ENCODE measurements at regions not wholly inside any gene's neighbourhood (a gene's known extent, or its start where the extent isn't known, plus 50 kb on each side); places are given as distances from the start of the nearest gene placed in this dataset.
"Not testable (repeated sequence)": the region's sequence is repeated elsewhere in the genome, so short reads cannot be mapped to it uniquely, and the experiment has no call there.

- DNase-seq (ENCODE audit: low spot score), result no peak
These were observed 666.2 kb downstream of the SLITRK6 start for GRCh38 chr13:85132986-85133385.

- not testable (repeated sequence) for DNase-seq (ENCODE audit: low spot score)
These were observed 675.7 kb downstream of the SLITRK6 start for GRCh38 chr13:85123501-85123900.

GRCh38 chr13:85108356-85108755 is 690.9 kb downstream of the SLITRK6 start:
- no peak for DNase-seq (ENCODE audit: low spot score)

- DNase-seq (ENCODE audit: low spot score), result no peak
These were observed 700.0 kb downstream of the SLITRK6 start for GRCh38 chr13:85099245-85099644.

GRCh38 chr13:85095418-85096272 is 703.6 kb downstream of the SLITRK6 start:
- DNase-seq (ENCODE audit: low spot score), result no peak

GRCh38 chr13:85093808-85094207 is 705.4 kb downstream of the SLITRK6 start:
- no peak for DNase-seq (ENCODE audit: low spot score)

- DNase-seq (ENCODE audit: low spot score), result no peak
These were observed 707.5 kb downstream of the SLITRK6 start for GRCh38 chr13:85091631-85092234.

GRCh38 chr13:85089186-85089585 is 710.0 kb downstream of the SLITRK6 start:
- DNase-seq (ENCODE audit: low spot score), result no peak

GRCh38 chr13:85080691-85081090 is 718.5 kb downstream of the SLITRK6 start:
- DNase-seq (ENCODE audit: low spot score), result no peak

- no peak for DNase-seq (ENCODE audit: low spot score)
These were observed 722.9 kb downstream of the SLITRK6 start for GRCh38 chr13:85076343-85076742.

GRCh38 chr13:85074543-85075313 is 724.5 kb downstream of the SLITRK6 start:
- DNase-seq (ENCODE audit: low spot score), result no peak

GRCh38 chr13:85068231-85068630 is 731.0 kb downstream of the SLITRK6 start:
- no peak for DNase-seq (ENCODE audit: low spot score)

- DNase-seq (ENCODE audit: low spot score), result no peak
These were observed 759.0 kb downstream of the SLITRK6 start for GRCh38 chr13:85040215-85040614.

- no peak for DNase-seq (ENCODE audit: low spot score)
These were observed 767.4 kb downstream of the SLITRK6 start for GRCh38 chr13:85031771-85032170.

- no peak for DNase-seq (ENCODE audit: low spot score)
These were observed 771.2 kb downstream of the SLITRK6 start for GRCh38 chr13:85028035-85028434.

GRCh38 chr13:85019121-85019520 is 780.1 kb downstream of the SLITRK6 start:
- no peak for DNase-seq (ENCODE audit: low spot score)

- no peak for DNase-seq (ENCODE audit: low spot score)
These were observed 786.2 kb downstream of the SLITRK6 start for GRCh38 chr13:85013006-85013405.

- DNase-seq (ENCODE audit: low spot score), result no peak
These were observed 789.8 kb downstream of the SLITRK6 start for GRCh38 chr13:85009447-85009846.

- no peak for DNase-seq (ENCODE audit: low spot score)
These were observed 800.0 kb downstream of the SLITRK6 start for GRCh38 chr13:84999252-84999651.

GRCh38 chr13:84998681-84999080 is 800.5 kb downstream of the SLITRK6 start:
- no peak for DNase-seq (ENCODE audit: low spot score)

GRCh38 chr13:84997858-84998257 is 801.4 kb downstream of the SLITRK6 start:
- DNase-seq (ENCODE audit: low spot score), result no peak

- DNase-seq (ENCODE audit: low spot score), result no peak
These were observed 804.6 kb downstream of the SLITRK6 start for GRCh38 chr13:84994582-84994981.
